ENCODE measurements at regions not wholly inside any gene's neighbourhood (a gene's known extent, or its start where the extent isn't known, plus 50 kb on each side); places are given as distances from the start of the nearest gene placed in this dataset.

GRCh38 chr11:76276046-76276780 is 69.9 kb upstream of the WNT11 start:
- Histone ChIP-seq H4K20me1 (ENCODE audit: control insufficient read depth, insufficient read depth, low read length, poor library complexity, severe bottlenecking) (no peaks in the 10 kb centered on the region), H3K4me2 (replicated peaks; ENCODE audit: low read depth, low read length, poor library complexity, severe bottlenecking) (no peak overlapping the region), H3K79me2 (ENCODE audit: control insufficient read depth, insufficient read depth, low read length) (no peaks in the 10 kb centered on the region), H3K9me3 (ENCODE audit: control extremely low read depth in 1 of 3, control insufficient read depth in 2 of 3, insufficient read depth in 1 of 3, low read length in 2 of 3) (peaks cover 0 to 8% (median 0%) of the 10 kb centered on the region in 3 donors), H2AFZ (ENCODE audit: insufficient read depth, low read depth, low read length, poor library complexity, severe bottlenecking) (no peak overlapping the region), H3K36me3 (replicated peaks in 1 of 2; ENCODE audit: control extremely low read depth in 1 of 2, control insufficient read depth in 1 of 2, extremely low read depth in 1 of 2, insufficient read depth in 2 of 2, low read length in 1 of 2) (no peaks in the 10 kb centered on the region), H3K9ac (ENCODE audit: low read length) (no peak overlapping the region), H3K4me1 (ENCODE audit: control insufficient read depth in 2 of 2, insufficient read depth in 2 of 2, low read length in 2 of 2) (peaks cover 3 to 7% of the 10 kb centered on the region in 2 donors), H3K27me3 (replicated peaks in 1 of 4; ENCODE audit: control extremely low read depth in 1 of 4, control insufficient read depth in 3 of 4, insufficient read depth in 4 of 4, low read length in 3 of 4) (no peaks in the 10 kb centered on the region), H3K4me3 (ENCODE audit: control extremely low read depth in 1 of 5, extremely low read depth in 1 of 5, insufficient read depth in 1 of 5, low read depth in 2 of 5, low read length in 4 of 5) (no peak overlapping the region), H3K27ac (ENCODE audit: low read length in 2 of 2) (no peak overlapping the region)
- WGBS (ENCODE audit: insufficient coverage) = 68% methylated on average over 7 of the region's 9 CpGs
- intact Hi-C loops (cut with micrococcal nuclease) = no loop called here
- H3K27ac Mint-ChIP-seq = no peak overlapping the region
- H3K4me1 Mint-ChIP-seq = peaks cover 5% of the 10 kb centered on the region
- ChIA-PET POLR2A (no interaction called here), CTCF (no interaction called here)
- DNase-seq (no peak), ATAC-seq (ENCODE audit: low read depth) (no peak)
- TF ChIP-seq EZH2 (IDR thresholded peaks at IDR 0.05; ENCODE audit: borderline replicate concordance, insufficient read depth, low read depth, low read length, poor library complexity, severe bottlenecking) = no peak
- TF ChIP-seq, protein P1, sequence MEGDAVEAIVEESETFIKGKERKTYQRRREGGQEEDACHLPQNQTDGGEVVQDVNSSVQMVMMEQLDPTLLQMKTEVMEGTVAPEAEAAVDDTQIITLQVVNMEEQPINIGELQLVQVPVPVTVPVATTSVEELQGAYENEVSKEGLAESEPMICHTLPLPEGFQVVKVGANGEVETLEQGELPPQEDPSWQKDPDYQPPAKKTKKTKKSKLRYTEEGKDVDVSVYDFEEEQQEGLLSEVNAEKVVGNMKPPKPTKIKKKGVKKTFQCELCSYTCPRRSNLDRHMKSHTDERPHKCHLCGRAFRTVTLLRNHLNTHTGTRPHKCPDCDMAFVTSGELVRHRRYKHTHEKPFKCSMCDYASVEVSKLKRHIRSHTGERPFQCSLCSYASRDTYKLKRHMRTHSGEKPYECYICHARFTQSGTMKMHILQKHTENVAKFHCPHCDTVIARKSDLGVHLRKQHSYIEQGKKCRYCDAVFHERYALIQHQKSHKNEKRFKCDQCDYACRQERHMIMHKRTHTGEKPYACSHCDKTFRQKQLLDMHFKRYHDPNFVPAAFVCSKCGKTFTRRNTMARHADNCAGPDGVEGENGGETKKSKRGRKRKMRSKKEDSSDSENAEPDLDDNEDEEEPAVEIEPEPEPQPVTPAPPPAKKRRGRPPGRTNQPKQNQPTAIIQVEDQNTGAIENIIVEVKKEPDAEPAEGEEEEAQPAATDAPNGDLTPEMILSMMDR (IDR thresholded peaks at IDR 0.05) = no peak
- H3K9me3 Mint-ChIP-seq (ENCODE audit: insufficient read depth) = no peaks in the 10 kb centered on the region
- H3K4me3 Mint-ChIP-seq = no peak overlapping the region
- no peaks in the 10 kb centered on the region for H3K27me3 Mint-ChIP-seq

DNA sequence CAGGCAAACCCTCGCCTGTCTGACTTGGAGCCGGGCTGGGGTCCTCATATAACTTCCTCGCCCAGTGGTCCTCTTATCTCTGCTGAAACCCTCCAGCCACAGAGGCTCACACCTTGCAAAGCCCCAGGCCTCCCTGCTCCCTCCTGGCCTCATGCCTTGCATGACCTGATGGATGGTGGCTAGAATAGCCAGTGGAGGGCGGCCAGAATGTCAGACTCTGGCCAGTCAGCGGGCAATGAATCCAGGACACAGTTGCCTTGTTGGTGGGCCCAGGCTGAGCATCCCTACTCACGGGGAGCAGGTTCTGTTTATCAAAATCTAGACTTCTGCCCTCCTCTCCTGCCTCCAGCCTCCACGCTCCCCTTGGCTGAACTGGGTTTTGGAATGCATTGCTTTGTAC is 69.1 kb upstream of the WNT11 start:
- TF ChIP-seq, protein P1 (IDR thresholded peaks at IDR 0.05) = no peak
- no peak for TF ChIP-seq EZH2 (IDR thresholded peaks at IDR 0.05; ENCODE audit: borderline replicate concordance, insufficient read depth, low read depth, low read length, poor library complexity, severe bottlenecking)
- WGBS (ENCODE audit: insufficient coverage) = 97% methylated on average over 4 of the region's 7 CpGs

More for the DNA sequence above, 69.1 kb upstream of the WNT11 start:
- H2AFZ ChIP-seq (ENCODE audit: insufficient read depth, low read depth, low read length, poor library complexity, severe bottlenecking) = no peak overlapping the region
- ChIA-PET CTCF (no interaction called here), POLR2A (no interaction called here)
- no peaks in the 10 kb centered on the region for H3K36me3 ChIP-seq (replicated peaks in 1 of 2; ENCODE audit: control extremely low read depth in 1 of 2, control insufficient read depth in 1 of 2, extremely low read depth in 1 of 2, insufficient read depth in 2 of 2, low read length in 1 of 2)
- H3K4me1 ChIP-seq (ENCODE audit: control insufficient read depth in 2 of 2, insufficient read depth in 2 of 2, low read length in 2 of 2) = peaks cover 3 to 7% of the 10 kb centered on the region in 2 donors
- no peak overlapping the region for H3K27ac Mint-ChIP-seq
- ATAC-seq (ENCODE audit: low read depth) = no peak
- no peak for DNase-seq
- intact Hi-C loops (cut with micrococcal nuclease) = no loop called here
- peaks cover 5% of the 10 kb centered on the region for H3K4me1 Mint-ChIP-seq
- H3K27me3 Mint-ChIP-seq = no peaks in the 10 kb centered on the region
- no peaks in the 10 kb centered on the region for H4K20me1 ChIP-seq (ENCODE audit: control insufficient read depth, insufficient read depth, low read length, poor library complexity, severe bottlenecking)
- no peaks in the 10 kb centered on the region for H3K27me3 ChIP-seq (replicated peaks in 1 of 4; ENCODE audit: control extremely low read depth in 1 of 4, control insufficient read depth in 3 of 4, insufficient read depth in 4 of 4, low read length in 3 of 4)
- no peaks in the 10 kb centered on the region for H3K9me3 Mint-ChIP-seq (ENCODE audit: insufficient read depth)
- H3K9ac ChIP-seq (ENCODE audit: low read length) = no peak overlapping the region
- peaks cover 0 to 8% (median 0%) of the 10 kb centered on the region in 3 donors for H3K9me3 ChIP-seq (ENCODE audit: control extremely low read depth in 1 of 3, control insufficient read depth in 2 of 3, insufficient read depth in 1 of 3, low read length in 2 of 3)
- no peak overlapping the region for H3K4me2 ChIP-seq (replicated peaks; ENCODE audit: low read depth, low read length, poor library complexity, severe bottlenecking)
- H3K4me3 Mint-ChIP-seq = no peak overlapping the region
- no peak overlapping the region for H3K27ac ChIP-seq (ENCODE audit: low read length in 2 of 2)
- no peak overlapping the region for H3K4me3 ChIP-seq (ENCODE audit: control extremely low read depth in 1 of 5, extremely low read depth in 1 of 5, insufficient read depth in 1 of 5, low read depth in 2 of 5, low read length in 4 of 5)
- no peaks in the 10 kb centered on the region for H3K79me2 ChIP-seq (ENCODE audit: control insufficient read depth, insufficient read depth, low read length)
